ENCODE measurements at regions not wholly inside any gene's neighbourhood (a gene's known extent, or its start where the extent isn't known, plus 50 kb on each side); places are given as distances from the start of the nearest gene placed in this dataset.
"Not testable (repeated sequence)": the region's sequence is repeated elsewhere in the genome, so short reads cannot be mapped to it uniquely, and the experiment has no call there.

DNA sequence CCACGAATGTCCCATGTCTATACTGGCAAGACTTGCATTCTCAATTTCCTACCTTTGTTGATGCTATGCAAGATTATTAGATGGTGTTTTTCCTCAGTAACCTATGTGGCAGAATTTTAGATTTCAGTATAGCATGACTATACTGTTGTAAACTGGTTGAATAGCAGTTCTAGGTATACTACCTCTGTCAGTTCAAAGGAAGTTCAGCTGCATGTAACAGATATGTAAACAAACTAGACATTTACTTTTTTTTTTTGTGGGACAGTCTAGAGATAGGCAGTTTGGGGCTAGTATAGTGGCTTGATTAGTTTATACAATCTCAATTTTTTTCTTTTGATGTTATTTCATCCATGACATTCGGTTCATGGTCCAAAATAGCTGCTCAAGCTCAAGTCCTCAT lies 97.6 kb upstream of the GRIN3A start:
- Histone ChIP-seq H3K4me3 (no peak overlapping the region), H3K27ac (no peak overlapping the region)

DNA sequence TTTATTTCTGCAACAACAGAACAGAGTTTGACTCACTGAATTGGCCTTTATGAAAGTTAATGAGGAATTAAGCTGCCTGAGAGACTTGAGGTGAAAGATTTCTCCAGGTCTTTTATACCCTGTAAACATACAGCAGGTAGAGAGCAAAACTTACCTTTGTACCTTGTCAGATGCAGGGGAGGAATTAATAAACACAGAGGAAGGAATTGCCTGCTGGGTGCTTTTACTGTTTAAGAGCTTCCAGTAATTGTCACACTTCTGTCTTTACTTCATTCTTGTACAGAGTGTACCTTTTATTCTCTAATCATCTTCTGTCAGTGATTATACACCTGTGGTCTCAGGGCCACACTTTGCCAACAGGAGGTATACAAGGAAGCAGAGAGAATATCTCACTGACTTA lies 94.0 kb upstream of the GRIN3A start:
- Histone ChIP-seq H3K27ac (no peak overlapping the region), H3K4me3 (no peak overlapping the region)

DNA sequence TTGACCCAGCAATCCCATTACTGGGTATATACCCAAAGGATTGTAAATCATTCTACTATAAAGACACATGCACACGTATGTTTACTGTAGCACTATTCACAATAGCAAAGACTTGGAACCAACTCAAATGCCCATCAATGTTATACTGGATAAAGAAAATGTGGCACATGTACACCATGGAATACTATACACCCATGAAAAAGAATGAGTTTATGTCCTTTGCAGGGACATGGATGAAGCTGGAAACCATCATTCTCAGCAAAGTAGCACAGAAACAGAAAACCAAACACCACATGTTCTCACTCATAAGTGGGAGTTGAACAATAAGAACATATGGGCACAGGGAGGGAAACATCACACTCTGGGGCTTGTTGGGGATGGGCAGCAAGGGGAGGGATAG lies 83.0 kb upstream of the GRIN3A start:
- H3K27ac ChIP-seq, H3K4me3 ChIP-seq: not testable (repeated sequence)

DNA sequence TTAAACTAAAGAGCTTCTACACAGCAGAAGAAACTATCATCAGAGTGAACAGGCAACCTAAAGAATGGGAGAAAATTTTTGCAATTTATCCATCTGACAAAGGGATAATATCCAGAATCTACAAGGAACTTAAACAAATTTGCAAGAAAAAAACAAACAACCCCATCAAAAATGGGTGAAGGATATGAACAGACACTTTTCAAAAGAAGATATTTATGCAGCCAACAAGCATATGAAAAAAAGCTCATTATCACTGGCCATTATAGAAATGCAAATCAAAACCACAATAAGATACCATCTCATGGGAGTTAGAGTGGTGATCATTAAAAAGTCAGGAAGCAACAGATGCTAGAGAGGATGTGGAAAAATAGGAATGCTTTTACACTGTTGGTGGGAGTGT lies 82.5 kb upstream of the GRIN3A start:
- not testable (repeated sequence) for H3K4me3 ChIP-seq, H3K27ac ChIP-seq

DNA sequence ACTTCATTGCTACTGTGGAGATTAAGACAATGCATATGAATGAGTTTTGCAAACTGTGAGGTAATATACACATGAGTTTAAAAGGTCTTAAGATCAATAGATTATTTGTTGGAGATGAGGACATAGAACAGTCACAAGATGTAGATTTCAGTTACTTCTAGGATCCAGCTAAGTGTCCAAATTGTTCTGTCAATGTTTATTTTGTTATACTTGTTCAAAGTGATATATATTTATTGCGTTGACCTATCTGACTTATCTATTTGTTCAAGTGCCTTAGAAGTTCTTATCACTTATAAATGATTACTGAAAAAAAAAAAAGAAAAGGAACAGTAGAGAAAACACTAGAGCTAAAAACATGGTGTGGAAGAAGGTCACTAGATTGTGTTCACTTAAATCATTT lies 75.6 kb upstream of the GRIN3A start:
- Histone ChIP-seq H3K27ac (no peak overlapping the region), H3K4me3 (no peak overlapping the region)

DNA sequence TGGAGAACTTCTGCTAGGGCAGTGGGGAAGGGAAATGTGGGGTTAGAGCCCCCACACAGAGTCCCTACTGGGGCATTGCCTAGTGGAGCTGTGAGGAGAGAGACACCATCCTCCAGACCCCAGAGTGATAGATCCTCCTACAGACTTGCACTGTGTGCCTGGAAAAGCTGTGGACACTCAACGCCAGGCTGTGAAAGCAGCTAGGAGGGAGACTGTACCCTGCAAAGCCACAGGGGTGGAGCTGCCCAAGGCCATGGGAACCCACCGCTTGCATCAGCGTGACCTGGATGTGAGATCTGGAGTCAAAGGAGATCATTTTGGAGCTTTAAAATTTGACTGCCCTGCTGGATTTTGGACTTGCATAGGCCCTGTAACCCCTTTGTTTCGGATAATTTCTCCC lies 69.4 kb upstream of the GRIN3A start:
- not testable (repeated sequence) for H3K27ac ChIP-seq, H3K4me3 ChIP-seq

DNA sequence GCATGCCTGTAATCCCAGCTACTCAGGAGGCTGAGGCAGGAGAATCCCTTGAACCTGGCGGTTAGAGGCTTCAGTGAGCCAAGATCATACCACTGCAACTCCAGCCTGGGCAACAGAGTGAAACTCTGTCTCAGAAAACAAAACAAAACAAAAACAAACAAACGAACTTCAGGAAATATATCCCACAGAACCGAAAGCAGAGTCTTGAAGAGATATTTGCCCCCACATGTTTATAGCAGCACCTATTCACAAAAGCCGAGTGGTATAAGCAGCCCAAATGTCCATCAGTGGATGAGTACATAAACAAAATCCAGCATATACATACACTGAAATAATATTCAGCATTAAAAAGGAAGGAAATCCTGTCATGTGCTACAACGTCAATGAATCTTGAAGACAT lies 57.6 kb upstream of the GRIN3A start:
- H3K27ac ChIP-seq = no peak overlapping the region
- H3K4me3 ChIP-seq = no peak overlapping the region

DNA sequence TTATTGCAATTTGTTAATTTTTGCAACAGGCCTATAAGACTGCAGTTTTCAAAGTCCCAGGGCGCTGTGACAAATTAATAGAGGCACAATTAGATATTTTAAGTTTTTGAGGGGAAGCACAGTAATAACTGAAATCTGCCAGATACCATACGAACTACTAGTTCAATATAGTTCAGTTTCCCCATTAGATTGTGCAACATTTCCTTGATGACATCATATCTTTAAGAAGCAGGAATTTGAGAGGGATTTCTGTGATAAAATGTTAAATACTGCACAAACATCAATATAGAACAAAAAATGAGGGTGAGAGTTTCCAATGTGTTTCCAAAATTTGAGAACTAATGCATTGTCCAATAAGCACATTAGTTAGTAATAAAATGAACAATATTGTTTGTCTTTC lies 56.7 kb upstream of the GRIN3A start:
- no peak overlapping the region for H3K27ac ChIP-seq
- H3K4me3 ChIP-seq = no peak overlapping the region

DNA sequence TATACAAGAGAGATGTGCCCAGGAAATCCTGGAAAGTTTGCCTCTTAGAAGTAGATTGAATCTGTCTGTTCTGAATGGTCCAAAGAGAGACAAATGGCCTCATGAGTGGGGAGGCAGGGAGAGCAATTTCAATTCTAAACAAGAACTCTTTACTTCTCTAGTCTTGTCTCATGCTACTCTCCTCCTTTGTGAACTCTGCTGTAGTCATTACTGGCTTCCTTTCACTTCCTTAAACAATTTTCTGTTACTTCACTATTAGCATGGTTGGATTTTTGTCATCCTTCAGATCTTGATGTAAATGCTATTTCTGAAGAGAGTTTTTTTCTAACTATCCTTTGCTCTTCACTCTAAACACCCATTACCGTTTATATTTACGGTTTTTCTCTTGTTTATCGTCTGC lies 54.0 kb upstream of the GRIN3A start:
- H3K27ac ChIP-seq = no peak overlapping the region
- H3K4me3 ChIP-seq = no peak overlapping the region

DNA sequence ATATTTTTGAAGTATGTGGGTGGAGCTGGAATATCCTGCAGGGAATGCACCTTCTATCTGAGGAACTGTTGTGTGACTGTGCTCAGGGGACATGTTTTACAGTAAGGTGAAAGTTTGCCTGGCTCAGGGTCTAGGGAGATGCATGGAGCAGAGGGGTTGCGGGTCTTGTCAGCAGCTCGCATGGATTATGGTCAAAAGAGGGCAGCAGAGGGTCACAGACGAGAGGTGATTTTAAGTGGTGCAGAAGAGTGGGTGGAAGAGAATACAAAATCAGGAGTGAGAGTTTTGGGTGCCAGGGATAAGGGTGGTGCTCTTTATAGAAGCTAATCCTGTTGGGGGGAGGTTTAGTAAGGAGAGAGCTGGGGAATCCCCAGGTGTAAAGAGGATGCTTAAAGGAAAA lies 53.5 kb upstream of the GRIN3A start:
- H3K4me3 ChIP-seq = no peak overlapping the region
- no peak overlapping the region for H3K27ac ChIP-seq

DNA sequence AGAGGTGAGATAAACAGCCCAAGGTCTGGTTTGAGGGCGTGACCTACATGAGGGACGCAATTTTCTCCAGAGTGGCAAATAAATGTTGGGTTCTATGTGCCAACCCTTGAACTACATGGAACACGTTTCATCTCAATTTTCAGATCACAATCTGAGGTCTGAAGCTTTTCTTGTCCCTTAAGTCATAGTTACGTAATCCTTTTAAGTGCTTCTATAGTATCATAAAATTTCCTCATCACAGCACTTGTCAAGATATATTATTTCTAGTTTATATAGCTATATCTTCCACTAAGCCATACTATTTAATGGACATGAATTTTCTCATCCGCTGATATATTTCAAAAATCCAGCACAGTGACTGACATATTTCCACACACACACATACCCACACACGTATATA lies 53.1 kb upstream of the GRIN3A start:
- Histone ChIP-seq H3K4me3 (no peak overlapping the region), H3K27ac (no peak overlapping the region)
